Mesodermal cell (in vitro differentiated cells): ENCODE measurements at regions not wholly inside any gene's neighbourhood (a gene's known extent, or its start where the extent isn't known, plus 50 kb on each side); places are given as distances from the start of the nearest gene placed in this dataset.
A peak's percentile ranks its signal among the peaks of the same experiment; 100 is the strongest.

Experiments
- H3K27ac ChIP-seq: 2 replicates; pipeline ENCODE4 v1.7.0; 2013; ENCODE audit warnings: mild to moderate bottlenecking, low read depth, low read length, moderate library complexity; ENCODE audit not compliant: severe bottlenecking
- H3K36me3 ChIP-seq: 2 replicates; pipeline ENCODE4 v1.7.1; 2013; ENCODE audit warnings: mild to moderate bottlenecking, low read length, moderate library complexity; ENCODE audit not compliant: control insufficient read depth, insufficient read depth
- H3K4me1 ChIP-seq: one replicate; pipeline ENCODE4 v1.7.1; 2013; ENCODE audit warnings: mild to moderate bottlenecking, low read length; ENCODE audit not compliant: insufficient read depth, control insufficient read depth, poor library complexity, severe bottlenecking
- H3K4me3 ChIP-seq: 2 replicates; pipeline ENCODE4 v1.7.0; 2013; ENCODE audit warnings: low read length, control low read depth, mild to moderate bottlenecking; ENCODE audit not compliant: insufficient read depth, poor library complexity, severe bottlenecking; ENCODE audit errors: extremely low read depth
- H3K9me3 ChIP-seq: 2 replicates; pipeline ENCODE4 v1.7.1; 2013; ENCODE audit warnings: mild to moderate bottlenecking, low read length, moderate library complexity; ENCODE audit not compliant: control insufficient read depth
- WGBS, 2 experiments: methylation state at CpG; one replicate each; pipeline ENCODE4 v1.1.5; 2013; ENCODE audit warnings: missing lambda C conversion rate in 2 of 2; ENCODE audit not compliant: insufficient coverage in 2 of 2; 5-methylcytosine and 5-hydroxymethylcytosine counted together

DNA sequence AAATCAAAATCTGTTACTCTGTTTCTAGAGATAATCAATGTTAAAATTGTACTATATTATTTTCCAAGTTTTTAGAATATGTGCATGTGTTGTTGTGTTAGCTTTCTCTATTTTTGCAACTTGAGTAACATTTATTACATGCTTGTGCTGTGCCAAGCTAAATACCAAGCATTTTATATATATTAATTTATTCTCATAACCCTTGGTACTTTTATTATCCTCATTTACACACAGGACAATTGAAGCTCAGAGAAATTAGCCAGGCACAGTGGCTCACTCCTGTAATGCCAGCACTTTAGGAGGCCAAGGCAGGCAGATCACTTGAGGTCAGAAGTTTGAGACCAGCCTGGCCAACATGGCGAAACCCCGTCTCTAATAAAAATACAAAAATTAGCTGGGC lies 254.0 kb upstream of the DMRT1 start:
- no peak overlapping the region for H3K4me3 ChIP-seq
- peaks cover 17% of the 10 kb centered on the region for H3K4me1 ChIP-seq
- H3K27ac ChIP-seq = no peak overlapping the region
- no peaks in the 10 kb centered on the region for H3K9me3 ChIP-seq
- no peaks in the 10 kb centered on the region for H3K36me3 ChIP-seq
- WGBS, 2 experiments = 94 to 100% methylated on average over 2 of the region's 2 CpGs

DNA sequence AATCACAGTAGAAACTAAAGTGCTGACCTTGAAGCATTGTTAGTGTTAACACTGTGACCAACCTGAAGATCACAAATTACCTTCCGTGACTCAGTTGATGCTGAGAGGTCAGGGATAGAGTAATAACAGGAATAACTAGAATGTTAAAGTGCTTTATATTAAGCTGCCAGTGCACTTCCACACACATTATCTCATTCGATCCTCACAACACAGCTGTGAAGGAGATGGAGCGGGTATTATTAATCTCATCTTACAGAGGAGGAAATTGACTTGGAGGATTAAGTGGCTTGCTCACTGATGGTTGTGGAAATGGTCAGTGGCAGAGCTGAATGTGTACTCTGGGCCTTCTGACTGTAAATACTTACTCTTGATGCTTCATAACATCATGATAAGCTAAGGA lies 252.5 kb upstream of the DMRT1 start:
- Histone ChIP-seq H3K4me1 (peaks cover 17% of the 10 kb centered on the region), H3K4me3 (no peak overlapping the region), H3K9me3 (no peaks in the 10 kb centered on the region), H3K27ac (no peak overlapping the region), H3K36me3 (no peaks in the 10 kb centered on the region)
- WGBS, 2 experiments = no CpG with 5 or more reads among the region's 3 CpGs

DNA sequence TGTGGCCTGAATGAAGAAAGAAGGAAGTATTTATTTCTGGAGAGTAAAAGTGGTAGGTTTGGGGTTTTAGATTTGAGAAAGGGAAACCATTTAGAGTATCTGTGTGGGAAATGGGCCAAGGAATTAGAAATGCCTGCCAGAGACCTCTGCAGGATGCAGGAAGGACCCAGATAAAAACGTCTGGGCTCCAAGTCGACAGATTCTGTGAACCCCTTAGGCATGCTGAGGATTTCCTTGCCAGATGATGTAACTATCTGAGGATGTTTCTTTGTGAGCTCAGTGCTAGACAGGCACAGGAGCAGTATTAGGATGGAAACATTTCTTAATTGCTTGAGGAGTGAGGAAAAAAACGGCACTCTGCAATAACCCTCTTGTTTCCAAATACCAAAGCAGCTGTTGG lies 251.8 kb upstream of the DMRT1 start:
- peaks cover 17% of the 10 kb centered on the region for H3K4me1 ChIP-seq
- no peaks in the 10 kb centered on the region for H3K36me3 ChIP-seq
- no peaks in the 10 kb centered on the region for H3K9me3 ChIP-seq
- H3K4me3 ChIP-seq = no peak overlapping the region
- WGBS, 2 experiments = 31 to 33% methylated on average over 1 to 2 of the region's 3 CpGs
- peak overlapping the region; percentile 54 for H3K27ac ChIP-seq

DNA sequence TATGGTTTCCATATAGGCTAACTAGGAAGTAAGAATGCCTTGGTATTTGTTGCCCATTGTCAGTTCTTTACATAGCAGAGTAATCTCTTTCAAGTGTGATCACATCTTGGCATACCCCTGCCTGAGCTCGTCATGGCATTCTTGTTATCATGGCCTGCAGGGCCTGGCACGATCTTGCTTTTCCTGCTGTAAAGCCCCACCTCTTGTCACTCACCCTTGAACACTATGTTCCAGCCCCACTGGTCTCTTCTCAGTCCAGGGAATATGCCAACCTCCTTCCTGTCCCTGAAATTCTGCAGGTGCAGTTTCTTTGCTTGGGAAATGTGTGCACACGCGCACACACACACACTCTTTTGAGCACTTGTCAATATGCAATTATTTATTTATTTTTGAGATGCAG lies 250.2 kb upstream of the DMRT1 start:
- 73 to 76% methylated on average over 2 of the region's 4 CpGs for WGBS, 2 experiments

DNA sequence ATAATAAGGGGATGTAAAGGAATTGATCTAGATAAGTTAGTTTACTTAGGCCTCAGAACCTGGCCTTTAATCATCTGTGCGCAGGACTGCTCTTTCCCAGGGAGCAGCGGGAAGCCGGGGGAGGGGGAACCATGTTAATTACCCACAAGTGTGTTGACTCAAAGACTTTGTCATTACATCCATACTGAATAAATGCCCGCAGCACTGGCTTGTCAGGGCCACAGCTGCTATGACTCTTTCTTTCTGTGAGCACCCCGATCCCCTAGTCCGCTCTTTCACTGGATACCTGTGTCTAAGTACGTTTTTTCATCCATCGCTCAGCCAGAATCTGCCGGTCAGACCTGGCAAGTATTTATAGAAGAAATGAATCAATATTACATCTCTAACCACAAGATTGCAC lies 249.3 kb upstream of the DMRT1 start:
- WGBS, 2 experiments = 59 to 60% methylated on average over 3 to 4 of the region's 9 CpGs
- Histone ChIP-seq H3K9me3 (no peaks in the 10 kb centered on the region), H3K27ac (no peak overlapping the region), H3K4me1 (peaks cover 17% of the 10 kb centered on the region), H3K4me3 (no peak overlapping the region), H3K36me3 (no peaks in the 10 kb centered on the region)

More for the DNA sequence above, 250.2 kb upstream of the DMRT1 start:
- peaks cover 17% of the 10 kb centered on the region for H3K4me1 ChIP-seq
- no peaks in the 10 kb centered on the region for H3K36me3 ChIP-seq
- no peaks in the 10 kb centered on the region for H3K9me3 ChIP-seq
- no peak overlapping the region for H3K4me3 ChIP-seq
- H3K27ac ChIP-seq = no peak overlapping the region

DNA sequence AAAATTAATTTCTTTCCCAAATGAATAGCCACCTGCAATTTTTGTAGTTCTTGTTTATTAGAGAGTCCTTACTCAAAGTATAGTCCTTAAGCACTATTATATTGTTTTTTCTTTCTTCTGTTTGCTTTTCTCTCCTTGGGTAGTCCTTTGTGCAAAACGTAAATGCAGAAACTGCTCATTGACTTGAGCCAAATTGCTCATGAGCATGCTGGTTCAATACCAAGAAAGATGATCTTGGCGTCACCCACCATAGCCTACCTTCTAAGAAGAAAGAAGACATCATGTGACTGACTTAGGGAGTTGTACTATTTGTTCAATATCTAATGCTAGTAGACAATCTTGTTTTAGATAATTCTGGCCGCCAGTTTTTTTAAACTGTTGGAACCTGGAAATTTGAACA lies 248.8 kb upstream of the DMRT1 start:
- no peak overlapping the region for H3K27ac ChIP-seq
- H3K9me3 ChIP-seq = no peaks in the 10 kb centered on the region
- WGBS, 2 experiments = 83 to 93% methylated on average over 2 of the region's 3 CpGs
- peaks cover 17% of the 10 kb centered on the region for H3K4me1 ChIP-seq
- no peak overlapping the region for H3K4me3 ChIP-seq
- H3K36me3 ChIP-seq = no peaks in the 10 kb centered on the region

DNA sequence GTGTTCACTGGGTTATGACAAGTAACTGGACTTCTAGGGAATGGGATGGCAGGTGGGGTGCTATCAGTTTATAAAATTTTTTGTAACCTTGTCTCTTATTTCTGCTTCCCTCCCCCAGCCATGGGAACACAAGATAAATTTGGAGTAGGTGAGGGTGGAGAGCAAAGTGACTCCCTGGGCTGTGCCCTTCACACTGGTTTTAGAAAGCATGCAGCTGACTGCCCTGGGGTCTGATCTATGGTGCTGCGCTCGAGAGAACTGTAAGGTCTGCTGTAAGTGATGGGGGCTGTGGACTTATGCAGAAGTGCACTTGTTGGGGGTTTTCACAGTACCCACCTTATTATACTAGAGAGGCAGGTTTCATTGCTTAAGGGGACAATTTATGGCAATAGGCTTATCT lies 247.7 kb upstream of the DMRT1 start:
- Histone ChIP-seq H3K4me3 (no peak overlapping the region), H3K27ac (no peak overlapping the region), H3K36me3 (no peaks in the 10 kb centered on the region), H3K4me1 (peaks cover 17% of the 10 kb centered on the region), H3K9me3 (no peaks in the 10 kb centered on the region)
- no CpG with 5 or more reads among the region's 2 CpGs for WGBS, 2 experiments

DNA sequence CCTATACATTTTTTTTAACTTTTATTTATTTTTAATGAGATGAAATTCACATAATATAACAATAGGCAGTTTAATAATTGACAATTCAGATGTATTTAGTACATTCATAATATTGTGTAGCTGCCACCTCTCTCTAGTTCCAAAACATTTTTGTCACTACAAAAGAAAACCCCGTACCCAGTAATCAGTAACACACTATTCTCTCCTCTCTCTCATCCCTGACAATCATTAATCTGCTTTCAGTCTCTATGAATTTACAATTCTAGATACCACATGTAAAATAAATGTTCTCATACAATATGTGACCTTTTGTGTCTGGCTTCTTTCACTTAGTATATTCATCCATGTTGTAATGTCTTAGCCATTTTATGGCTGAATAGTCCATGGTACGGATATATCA lies 244.8 kb upstream of the DMRT1 start:
- Histone ChIP-seq H3K9me3 (no peaks in the 10 kb centered on the region), H3K4me3 (no peak overlapping the region)
- 86 to 100% methylated on average over 1 of the region's 2 CpGs for WGBS, 2 experiments

DNA sequence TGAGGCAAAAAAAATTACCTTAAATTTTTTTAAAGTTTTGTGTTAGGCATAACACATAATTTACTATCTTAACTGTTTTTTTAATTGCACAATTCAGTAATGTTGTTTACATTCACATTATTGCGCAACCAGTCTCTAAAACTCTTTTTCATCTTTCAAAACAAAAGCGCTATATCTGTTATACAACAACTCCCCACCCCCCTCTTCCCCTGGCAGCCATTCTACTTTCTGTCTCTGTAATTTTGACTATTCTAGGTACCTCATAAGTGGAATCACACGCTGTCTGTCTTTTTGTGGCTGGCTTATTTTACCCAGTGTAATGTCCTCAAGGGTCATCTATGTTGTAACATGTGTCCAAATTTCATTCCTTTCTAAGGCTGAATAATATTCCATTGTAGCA lies 241.5 kb upstream of the DMRT1 start:
- H3K9me3 ChIP-seq = no peaks in the 10 kb centered on the region
- no peak overlapping the region for H3K27ac ChIP-seq
- H3K36me3 ChIP-seq = no peaks in the 10 kb centered on the region
- no peaks in the 10 kb centered on the region for H3K4me1 ChIP-seq
- 79 to 90% methylated on average over 2 to 3 of the region's 3 CpGs for WGBS, 2 experiments
- H3K4me3 ChIP-seq = no peak overlapping the region

More for the DNA sequence above, 244.8 kb upstream of the DMRT1 start:
- H3K4me1 ChIP-seq = peaks cover 3% of the 10 kb centered on the region
- no peak overlapping the region for H3K27ac ChIP-seq
- H3K36me3 ChIP-seq = no peaks in the 10 kb centered on the region

DNA sequence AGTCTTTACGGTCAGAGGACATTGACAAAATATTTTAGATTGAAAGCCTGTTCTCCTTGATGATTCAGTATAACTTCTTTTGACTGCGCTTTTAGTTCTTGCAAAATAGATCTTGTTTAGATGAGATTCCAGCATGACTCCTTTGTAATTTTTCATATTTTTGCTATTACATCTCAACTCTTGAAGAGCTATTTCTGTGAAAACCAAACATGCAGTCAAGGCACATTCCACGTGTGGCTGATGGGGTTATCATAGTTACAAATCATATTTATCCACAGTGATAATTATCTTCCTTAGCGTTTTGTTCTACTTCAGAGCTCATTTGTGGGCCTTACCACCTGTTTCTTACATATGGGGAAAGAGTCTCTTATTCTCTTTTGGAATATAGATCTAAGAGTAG lies 238.8 kb upstream of the DMRT1 start:
- H3K9me3 ChIP-seq = no peaks in the 10 kb centered on the region
- H3K36me3 ChIP-seq = no peaks in the 10 kb centered on the region
- no CpG with 5 or more reads among the region's 4 CpGs for WGBS, 2 experiments
- H3K4me3 ChIP-seq = no peak overlapping the region
- H3K4me1 ChIP-seq = no peaks in the 10 kb centered on the region
- H3K27ac ChIP-seq = no peak overlapping the region

DNA sequence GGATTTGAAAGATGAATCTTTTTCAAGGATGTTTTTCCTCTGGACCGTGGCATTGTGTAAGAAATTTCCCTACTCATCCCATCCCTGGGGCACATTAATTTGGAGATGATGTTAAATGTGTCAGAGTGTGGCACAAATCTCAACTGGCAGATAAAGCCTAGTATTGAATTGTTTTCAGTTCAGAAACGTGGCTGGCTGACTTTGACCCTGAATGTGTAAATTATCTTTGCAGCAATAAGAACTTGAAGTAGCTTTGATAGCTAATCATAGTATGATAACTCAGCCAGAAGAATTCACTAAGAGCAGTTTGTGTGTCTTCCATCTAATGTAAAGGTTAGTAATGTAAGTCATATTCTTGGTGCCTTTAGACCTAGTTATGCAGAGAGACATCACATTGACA lies 238.4 kb upstream of the DMRT1 start:
- Histone ChIP-seq H3K36me3 (no peaks in the 10 kb centered on the region), H3K27ac (no peak overlapping the region), H3K4me1 (no peaks in the 10 kb centered on the region), H3K4me3 (no peak overlapping the region), H3K9me3 (no peaks in the 10 kb centered on the region)
- 71 to 100% methylated on average over 1 to 2 of the region's 2 CpGs for WGBS, 2 experiments
